GM19438 (cell line): ENCODE measurements at regions not wholly inside any gene's neighbourhood (a gene's known extent, or its start where the extent isn't known, plus 50 kb on each side); places are given as distances from the start of the nearest gene placed in this dataset.

Source experiments
- ATAC-seq: cut with Tn5 transposase; IDR thresholded peaks from one replicate; pipeline ENCODE4 v1.9.1; 2021; ENCODE audit warnings: low read depth; ENCODE audit not compliant: unreplicated experiment

GRCh38 chr7:35356495-35356894 is 102.6 kb upstream of the TBX20 start:
- no peak for ATAC-seq

- ATAC-seq: no peak
Observed at GRCh38 chr7:35355911-35356310, 102.0 kb upstream of the TBX20 start.

DNA sequence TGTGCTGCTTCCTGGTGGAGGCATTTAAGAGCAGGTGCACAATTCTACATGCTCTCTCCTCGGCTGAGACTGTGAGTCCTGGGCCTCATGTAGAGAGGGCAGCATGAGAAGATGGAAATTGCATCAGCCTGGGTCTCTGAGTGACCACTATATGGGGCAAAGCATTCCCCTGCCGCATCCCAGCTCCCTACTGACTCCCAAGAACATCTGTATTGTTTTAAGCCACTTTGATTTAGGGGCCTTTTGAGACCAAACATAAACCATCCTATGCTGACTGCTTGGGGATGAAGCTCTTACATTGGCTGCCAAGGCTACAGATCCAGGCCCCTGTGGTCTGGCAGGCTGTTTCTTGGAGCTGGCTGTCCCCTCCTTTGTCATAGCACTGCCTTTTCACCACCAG is 101.3 kb upstream of the TBX20 start:
- no peak for ATAC-seq

- no peak for ATAC-seq
Observed at GRCh38 chr7:35353481-35353880, 99.6 kb upstream of the TBX20 start.

GRCh38 chr7:35351466-35351865 is 97.6 kb upstream of the TBX20 start:
- no peak for ATAC-seq

DNA sequence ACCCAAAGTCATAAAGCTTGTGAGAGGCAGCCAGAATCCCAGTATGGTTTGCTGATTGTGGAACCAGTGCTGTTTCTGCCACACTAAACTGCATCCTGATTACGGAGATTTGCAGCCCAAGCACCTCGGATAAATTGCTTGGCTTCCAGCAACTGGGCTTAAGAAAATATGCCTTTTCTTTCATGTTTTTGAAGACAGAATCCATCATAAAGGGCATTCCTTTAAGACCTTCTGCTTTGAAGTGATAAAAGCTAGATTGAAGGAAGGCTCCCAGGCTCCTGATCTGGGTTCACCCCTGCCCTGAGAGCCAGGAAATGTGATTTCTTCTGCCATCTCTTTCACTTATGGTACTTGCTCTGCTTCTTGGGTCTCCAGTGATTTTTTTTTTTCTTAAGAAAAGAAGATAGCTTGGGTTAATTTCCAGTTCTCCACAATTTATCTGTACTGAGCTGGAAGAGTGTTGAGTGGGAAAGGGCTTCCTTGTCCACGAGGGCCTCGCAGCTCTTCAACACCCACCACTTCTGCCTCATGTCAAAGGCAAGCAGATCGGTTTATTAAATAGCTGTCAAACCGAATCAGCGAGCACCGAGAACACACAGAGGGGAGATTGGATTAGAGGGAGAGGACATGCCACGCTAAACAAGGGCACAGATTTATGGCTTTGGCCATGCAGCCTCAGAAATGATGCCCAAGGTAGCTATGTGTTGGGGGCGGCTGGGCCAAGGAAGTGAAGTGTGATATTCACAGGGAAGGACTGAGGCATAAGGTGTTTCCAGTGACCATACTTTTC is 94.9 kb upstream of the TBX20 start:
- ATAC-seq: no peak

GRCh38 chr7:35342786-35343185 is 88.9 kb upstream of the TBX20 start:
- no peak for ATAC-seq

GRCh38 chr7:35339811-35340210 is 85.9 kb upstream of the TBX20 start:
- no peak for ATAC-seq

GRCh38 chr7:35336444-35336843 is 82.5 kb upstream of the TBX20 start:
- no peak for ATAC-seq

- no peak for ATAC-seq
Observed at GRCh38 chr7:35334506-35334905, 80.6 kb upstream of the TBX20 start.

GRCh38 chr7:35333265-35333664 is 79.4 kb upstream of the TBX20 start:
- no peak for ATAC-seq

DNA sequence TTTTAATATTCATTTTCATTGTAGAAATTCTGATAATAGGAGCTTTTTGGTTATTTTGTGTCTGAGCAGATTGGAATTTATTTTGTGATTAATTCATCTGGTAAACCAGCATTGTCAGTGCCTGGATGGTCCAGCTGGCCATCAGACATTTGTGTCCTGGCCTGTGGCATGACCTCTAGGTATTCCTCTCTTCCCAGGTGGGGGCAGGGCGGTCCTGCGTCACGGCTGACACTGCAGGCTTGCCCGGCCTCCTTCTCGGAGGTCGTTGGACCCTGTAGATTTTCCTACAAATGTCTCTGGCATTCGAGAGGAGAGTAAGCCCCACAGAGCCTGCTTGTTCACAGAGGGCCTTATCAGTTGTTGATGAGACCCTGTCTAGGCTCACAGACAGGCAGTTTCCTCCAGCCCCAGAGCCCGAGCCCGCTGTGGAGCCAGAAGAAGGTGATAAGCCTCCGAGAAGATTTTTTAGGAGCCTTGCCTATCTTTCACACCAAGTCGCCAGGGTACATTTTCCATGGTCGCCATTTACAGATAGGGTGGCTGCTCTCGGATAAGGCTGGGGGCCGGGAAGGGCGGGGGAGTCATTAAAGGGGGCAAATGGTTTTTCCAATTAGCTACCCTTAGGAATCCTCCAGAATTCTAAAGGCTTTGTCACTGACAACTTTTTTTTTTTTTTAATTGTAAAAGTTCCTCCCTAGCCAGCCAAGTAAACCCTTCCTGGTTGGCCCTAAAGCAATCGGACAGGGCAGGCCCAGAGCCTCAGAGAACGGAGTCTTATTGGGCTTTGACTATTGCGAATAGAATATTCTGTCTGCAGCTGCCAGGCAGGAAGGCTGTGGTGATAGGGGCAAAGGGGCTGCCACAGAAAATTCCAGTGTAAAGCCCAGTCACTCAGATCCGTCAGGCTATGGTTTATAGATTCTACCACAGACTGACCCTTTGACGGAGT is 78.1 kb upstream of the TBX20 start:
- ATAC-seq: no peak

DNA sequence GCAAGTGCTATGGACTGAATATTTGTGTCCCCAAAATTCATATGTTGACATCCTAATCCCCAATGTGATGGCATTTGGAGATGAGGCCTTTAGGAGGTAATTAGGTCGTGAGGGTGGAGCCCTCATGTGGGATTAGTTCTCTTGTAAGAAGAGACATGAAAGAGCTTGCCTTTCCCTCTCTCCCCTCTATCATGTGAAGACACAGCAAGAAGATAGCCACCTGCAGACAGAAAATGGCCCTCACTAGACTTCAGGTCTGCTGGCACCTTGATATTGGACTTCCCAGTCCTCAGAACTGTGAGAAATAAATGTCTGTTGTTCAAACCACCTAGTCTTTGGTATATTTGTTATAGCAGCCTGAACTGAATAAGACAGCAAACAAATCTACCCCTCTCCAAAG is 75.1 kb upstream of the TBX20 start:
- no peak for ATAC-seq

DNA sequence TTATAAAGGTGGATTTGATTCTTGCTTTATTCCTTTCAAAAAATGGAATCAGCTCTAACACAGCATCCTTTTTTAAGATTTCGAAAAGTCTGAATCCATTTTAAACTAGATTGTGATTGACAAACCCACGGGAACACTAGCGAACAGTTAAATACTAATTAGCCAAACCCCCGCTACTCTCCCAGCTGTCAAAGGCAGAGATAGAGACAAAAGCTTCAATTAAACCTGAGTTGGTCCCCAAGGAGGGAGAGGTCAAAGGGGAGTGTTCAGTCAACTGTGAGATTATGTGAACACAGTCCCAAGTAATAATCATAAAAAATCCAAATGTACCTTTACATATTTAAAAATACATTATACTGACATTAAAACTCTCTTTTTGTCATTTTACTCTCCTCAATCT is 65.7 kb upstream of the TBX20 start:
- no peak for ATAC-seq

GRCh38 chr7:35316549-35316948 is 62.6 kb upstream of the TBX20 start:
- ATAC-seq: no peak

- ATAC-seq: no peak
Observed at GRCh38 chr7:35315517-35315916, 61.6 kb upstream of the TBX20 start.

DNA sequence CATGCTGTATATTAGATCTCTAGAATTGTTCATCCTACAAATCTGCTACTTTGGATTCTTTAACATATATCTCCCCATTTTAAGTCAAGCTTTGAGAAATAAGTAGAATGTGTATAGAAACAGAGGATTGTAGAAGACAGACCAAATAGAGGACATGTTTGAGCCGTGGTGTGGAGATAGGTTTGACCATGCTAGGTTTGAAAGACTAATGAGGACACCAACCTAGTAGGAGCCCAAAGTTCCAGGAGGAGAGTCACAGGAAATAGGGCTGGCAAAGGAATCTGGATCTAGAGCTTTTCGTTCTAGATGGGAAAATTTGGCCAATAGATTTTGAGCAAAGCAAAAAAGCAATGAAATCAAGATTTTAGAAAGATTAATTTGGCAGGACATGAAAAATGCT is 60.5 kb upstream of the TBX20 start:
- no peak for ATAC-seq

DNA sequence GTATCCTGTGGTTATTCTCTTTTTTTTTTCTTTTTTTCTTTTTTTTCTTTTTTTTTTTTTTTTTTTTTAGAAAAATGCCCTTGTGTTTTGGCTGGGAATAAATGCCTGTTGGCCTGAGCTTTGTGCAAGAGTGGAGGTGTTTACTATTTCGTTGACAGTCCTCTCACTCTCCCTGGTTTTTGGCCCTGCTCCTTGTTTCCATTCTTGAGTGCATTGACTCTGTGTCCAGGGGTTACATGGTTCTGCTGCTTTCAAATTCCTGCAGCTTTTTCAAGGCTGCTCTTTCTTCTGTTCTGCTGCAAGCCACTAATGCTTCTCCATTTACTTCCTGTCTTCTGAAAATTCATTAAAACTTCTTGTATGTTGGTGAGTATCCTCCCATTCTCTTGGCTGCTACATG is 59.7 kb upstream of the TBX20 start:
- ATAC-seq: no peak
